HG02759 (cell line): ENCODE measurements at regions not wholly inside any gene's neighbourhood (a gene's known extent, or its start where the extent isn't known, plus 50 kb on each side); places are given as distances from the start of the nearest gene placed in this dataset.

Source experiments
- ATAC-seq: cut with Tn5 transposase; IDR thresholded peaks from one replicate; pipeline ENCODE4 v1.9.1; 2021; ENCODE audit warnings: mild to moderate bottlenecking, moderate library complexity; ENCODE audit not compliant: unreplicated experiment

GRCh38 chr4:162659716-162660115 lies 495.9 kb upstream of the FSTL5 start:
- ATAC-seq, result no peak

- ATAC-seq, result no peak
Observed at GRCh38 chr4:162657966-162658365, 494.2 kb upstream of the FSTL5 start.

DNA sequence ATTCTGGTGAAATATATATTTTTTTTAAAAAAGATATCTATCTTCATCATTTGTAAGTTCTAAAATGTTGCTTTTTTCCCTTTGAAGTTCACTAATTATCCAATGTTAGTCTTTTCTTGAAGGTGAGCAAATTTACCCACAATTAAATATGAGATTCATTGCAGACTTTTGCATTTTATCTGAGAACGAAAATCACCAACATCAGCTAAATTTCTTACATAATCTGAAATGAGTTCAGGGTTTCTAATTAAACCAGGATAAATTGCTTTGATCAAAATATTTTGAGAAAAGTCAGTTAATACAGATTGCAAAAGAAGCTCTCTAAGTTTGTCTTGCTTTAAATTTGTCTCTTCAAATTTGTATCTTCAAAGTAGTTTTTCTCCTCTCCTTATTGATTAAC lies 486.4 kb upstream of the FSTL5 start:
- no peak for ATAC-seq

GRCh38 chr4:162645381-162645780 lies 481.6 kb upstream of the FSTL5 start:
- no peak for ATAC-seq

DNA sequence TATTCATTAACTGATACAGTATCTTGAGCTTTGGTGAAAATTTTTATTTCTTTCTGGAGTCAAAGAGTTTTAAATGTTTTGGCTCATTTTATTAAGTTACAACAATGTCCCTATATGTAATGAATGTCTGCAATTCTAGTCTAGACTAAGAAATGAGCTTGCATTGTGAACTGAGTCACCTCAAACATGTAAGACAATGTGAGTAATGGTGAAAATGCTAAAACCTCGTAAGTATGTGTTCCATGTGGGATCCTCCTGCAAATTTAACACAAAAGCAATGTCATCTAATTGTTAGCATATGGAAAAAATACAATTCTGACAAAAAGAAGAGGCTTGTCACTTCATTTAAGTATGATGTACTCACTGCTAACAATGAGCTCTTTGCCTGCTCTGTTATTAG lies 480.5 kb upstream of the FSTL5 start:
- ATAC-seq, result no peak

DNA sequence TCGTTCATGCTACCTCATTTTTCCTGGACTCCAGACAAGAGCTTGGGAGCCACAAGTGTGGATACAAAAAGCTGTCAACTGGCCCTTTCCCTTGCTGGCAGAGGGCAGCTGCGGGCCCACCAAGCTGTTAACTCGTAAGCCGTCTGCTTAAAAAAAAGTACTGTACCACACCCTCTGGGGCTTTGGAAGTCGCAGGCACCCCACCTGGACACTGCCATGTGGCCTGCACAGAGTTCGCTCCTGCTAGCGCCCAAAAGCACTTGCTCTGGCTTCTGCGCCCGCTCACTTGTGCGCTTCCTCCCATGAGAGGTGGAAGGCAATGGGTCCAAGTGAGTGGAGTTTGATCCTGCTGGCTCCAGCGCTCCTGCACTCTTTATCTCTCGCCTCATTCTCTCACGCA lies 476.4 kb upstream of the FSTL5 start:
- ATAC-seq, result no peak

- no peak for ATAC-seq
Observed at GRCh38 chr4:162634390-162634789, 470.6 kb upstream of the FSTL5 start.

GRCh38 chr4:162622664-162623063 lies 458.9 kb upstream of the FSTL5 start:
- no peak for ATAC-seq

- ATAC-seq, result no peak
Observed at GRCh38 chr4:162610116-162610515, 446.3 kb upstream of the FSTL5 start.

GRCh38 chr4:162586266-162586665 lies 422.5 kb upstream of the FSTL5 start:
- no peak for ATAC-seq

DNA sequence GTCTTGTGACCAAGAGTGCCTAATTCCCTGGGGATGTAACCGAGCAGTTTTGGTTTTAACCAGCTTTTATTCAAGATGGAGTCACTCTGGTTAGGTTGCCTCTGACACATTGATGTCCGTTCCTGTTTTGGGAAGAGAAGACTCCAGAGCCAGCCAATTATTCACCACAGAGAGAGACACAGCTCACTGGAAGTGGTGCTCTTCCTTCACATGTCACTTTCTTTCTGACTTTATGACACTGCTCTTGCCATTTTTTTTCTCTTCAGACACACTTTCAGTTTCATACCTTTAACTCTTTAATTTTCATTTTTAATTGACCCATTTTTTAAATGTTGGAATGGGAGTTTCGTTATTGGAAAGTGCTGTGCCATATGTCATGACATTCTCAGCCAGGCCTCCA lies 418.4 kb upstream of the FSTL5 start:
- ATAC-seq, result no peak

- no peak for ATAC-seq
Observed at GRCh38 chr4:162565730-162566129, 401.9 kb upstream of the FSTL5 start.

DNA sequence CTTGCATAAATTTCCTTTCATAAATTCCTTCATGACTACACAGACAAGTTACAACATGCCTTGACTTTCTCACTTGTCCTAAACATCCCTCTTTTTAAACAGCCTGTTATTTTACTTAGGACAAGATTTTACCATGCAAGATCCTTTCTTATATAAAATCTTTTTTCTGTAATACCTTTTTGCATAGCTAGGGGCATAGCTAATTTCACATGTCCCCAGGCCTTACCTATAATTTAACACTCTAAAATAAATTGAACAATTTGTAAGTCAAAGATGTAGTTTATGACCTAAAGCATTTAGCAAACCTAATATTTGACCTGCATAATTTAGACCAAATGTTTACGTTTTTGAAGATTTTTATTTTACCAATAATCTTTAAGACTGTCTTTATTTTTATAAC lies 396.3 kb upstream of the FSTL5 start:
- ATAC-seq, result no peak

- no peak for ATAC-seq
Observed at GRCh38 chr4:162557516-162558106, 393.8 kb upstream of the FSTL5 start.

- ATAC-seq, result no peak
Observed at GRCh38 chr4:162535121-162535520, 371.3 kb upstream of the FSTL5 start.

- no peak for ATAC-seq
Observed at GRCh38 chr4:162523171-162523570, 359.4 kb upstream of the FSTL5 start.

GRCh38 chr4:162522724-162523123 lies 358.9 kb upstream of the FSTL5 start:
- ATAC-seq, result no peak

- no peak for ATAC-seq
Observed at GRCh38 chr4:162510937-162511336, 347.1 kb upstream of the FSTL5 start.

GRCh38 chr4:162510115-162510514 lies 346.3 kb upstream of the FSTL5 start:
- no peak for ATAC-seq

DNA sequence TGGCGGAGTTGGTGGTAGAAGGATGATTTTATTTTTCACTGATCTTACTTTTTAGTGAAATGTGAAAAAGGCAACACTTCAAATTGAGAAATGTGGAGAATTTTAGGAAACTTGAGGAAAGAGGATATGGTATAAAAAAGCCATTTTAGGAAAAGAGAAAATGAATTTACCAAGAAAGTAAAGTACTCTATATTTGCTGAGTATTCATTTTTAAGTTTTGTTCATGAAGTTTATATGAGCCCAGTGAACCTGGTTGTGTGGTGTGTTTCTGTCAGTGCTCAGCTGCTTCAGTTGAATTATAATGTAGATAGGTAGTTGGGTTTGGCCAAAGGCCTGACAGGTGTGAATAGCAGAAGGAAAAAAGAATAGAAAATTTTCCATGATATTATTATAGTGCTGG lies 345.5 kb upstream of the FSTL5 start:
- ATAC-seq, result no peak

DNA sequence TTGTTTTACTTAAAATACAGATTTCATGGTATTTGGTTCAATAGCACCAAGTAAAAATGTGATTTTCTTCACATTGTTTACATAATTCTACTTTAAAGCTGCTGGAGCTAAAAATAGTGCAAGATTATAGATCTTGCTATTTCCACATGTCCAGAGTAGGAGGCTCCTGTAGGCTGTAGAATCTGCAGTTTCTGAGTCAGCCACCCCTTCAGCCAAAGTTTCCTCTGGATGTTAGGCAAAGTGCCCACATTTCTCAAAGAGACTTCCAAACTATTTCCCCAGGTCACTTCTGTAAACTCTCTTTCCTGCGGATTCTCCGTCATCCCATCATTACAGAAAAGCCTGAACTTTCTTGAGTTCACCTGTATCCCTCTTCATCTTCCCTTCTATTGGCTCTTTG lies 342.5 kb upstream of the FSTL5 start:
- no peak for ATAC-seq

- ATAC-seq, result no peak
Observed at GRCh38 chr4:162503868-162504267, 340.1 kb upstream of the FSTL5 start.

DNA sequence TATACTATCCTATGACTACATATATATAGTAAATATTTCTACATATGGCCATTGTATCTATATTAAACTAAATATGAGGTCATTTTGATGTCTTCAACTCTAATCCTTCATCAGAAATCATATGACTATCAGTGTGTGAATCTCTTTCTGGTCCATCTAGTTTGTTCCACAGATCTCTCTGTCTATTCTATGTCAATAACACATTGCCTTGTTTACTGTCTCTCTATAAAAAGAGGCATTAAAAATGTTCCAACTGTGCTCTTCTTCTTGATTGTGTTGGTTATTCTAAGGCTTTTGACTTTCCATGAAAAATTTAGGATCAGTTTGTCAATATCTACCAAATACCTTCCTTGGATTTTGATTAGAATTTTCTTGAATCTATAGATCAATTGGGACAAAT lies 338.3 kb upstream of the FSTL5 start:
- ATAC-seq, result no peak

DNA sequence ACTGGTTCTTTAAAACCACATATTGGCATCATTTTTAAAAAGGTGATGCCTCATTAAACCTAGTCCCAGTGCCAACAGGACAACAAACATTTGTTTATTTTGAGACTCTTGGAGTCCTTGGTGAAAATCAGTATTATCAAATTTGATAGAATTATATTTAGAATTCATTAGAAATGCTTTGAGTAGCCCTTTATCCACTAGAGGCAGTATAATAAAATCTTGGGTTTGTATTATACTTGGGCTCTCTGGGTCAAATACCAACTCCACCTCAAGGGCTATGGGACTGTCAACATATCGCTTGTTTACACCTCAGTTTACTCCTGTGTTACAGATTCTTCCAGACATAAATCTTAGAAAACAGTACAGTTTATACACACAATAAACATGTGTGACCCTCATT lies 335.7 kb upstream of the FSTL5 start:
- no peak for ATAC-seq
